ENCODE measurements at regions not wholly inside any gene's neighbourhood (a gene's known extent, or its start where the extent isn't known, plus 50 kb on each side); places are given as distances from the start of the nearest gene placed in this dataset.
A peak's percentile ranks its signal among the peaks of the same experiment; 100 is the strongest.

DNA sequence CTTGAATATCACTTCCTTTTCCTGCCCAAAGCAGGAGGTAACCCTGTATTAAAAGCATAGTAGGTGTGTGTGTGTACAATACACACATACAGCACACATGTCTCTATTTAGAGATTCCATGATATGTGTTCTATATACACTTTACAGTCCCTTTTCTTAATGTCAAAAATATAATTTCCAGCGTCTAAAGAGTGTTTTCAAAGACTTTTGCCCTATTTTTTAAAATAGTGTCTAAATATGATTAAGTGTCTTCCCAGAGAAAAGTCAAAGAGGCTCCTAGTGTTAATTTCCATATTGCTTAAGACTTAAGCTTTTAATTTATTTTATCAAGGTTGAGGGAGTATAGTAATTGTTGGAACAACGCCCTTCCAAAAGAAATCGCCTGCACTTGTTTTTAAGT is 420.3 kb upstream of the POU3F3 start:
- no peaks in the 10 kb centered on the region for H3K36me3 ChIP-seq (ENCODE audit: control insufficient read depth in 2 of 2, insufficient read depth in 1 of 2, low read length in 2 of 2)
- H3K4me1 ChIP-seq (ENCODE audit: control insufficient read depth, insufficient read depth, low read length): peaks cover 13% of the 10 kb centered on the region
- ChIA-PET POLR2A (no interaction called here), CTCF (interaction anchor here (1.0 kb wide), 1 partner anchor 20 kb away, joined by 3 read pairs; no protein-coding TSS in a partner anchor)
- no peak overlapping the region for H3K27ac ChIP-seq (ENCODE audit: extremely low read depth, low read depth, low read length)
- TF ChIP-seq, protein P1, sequence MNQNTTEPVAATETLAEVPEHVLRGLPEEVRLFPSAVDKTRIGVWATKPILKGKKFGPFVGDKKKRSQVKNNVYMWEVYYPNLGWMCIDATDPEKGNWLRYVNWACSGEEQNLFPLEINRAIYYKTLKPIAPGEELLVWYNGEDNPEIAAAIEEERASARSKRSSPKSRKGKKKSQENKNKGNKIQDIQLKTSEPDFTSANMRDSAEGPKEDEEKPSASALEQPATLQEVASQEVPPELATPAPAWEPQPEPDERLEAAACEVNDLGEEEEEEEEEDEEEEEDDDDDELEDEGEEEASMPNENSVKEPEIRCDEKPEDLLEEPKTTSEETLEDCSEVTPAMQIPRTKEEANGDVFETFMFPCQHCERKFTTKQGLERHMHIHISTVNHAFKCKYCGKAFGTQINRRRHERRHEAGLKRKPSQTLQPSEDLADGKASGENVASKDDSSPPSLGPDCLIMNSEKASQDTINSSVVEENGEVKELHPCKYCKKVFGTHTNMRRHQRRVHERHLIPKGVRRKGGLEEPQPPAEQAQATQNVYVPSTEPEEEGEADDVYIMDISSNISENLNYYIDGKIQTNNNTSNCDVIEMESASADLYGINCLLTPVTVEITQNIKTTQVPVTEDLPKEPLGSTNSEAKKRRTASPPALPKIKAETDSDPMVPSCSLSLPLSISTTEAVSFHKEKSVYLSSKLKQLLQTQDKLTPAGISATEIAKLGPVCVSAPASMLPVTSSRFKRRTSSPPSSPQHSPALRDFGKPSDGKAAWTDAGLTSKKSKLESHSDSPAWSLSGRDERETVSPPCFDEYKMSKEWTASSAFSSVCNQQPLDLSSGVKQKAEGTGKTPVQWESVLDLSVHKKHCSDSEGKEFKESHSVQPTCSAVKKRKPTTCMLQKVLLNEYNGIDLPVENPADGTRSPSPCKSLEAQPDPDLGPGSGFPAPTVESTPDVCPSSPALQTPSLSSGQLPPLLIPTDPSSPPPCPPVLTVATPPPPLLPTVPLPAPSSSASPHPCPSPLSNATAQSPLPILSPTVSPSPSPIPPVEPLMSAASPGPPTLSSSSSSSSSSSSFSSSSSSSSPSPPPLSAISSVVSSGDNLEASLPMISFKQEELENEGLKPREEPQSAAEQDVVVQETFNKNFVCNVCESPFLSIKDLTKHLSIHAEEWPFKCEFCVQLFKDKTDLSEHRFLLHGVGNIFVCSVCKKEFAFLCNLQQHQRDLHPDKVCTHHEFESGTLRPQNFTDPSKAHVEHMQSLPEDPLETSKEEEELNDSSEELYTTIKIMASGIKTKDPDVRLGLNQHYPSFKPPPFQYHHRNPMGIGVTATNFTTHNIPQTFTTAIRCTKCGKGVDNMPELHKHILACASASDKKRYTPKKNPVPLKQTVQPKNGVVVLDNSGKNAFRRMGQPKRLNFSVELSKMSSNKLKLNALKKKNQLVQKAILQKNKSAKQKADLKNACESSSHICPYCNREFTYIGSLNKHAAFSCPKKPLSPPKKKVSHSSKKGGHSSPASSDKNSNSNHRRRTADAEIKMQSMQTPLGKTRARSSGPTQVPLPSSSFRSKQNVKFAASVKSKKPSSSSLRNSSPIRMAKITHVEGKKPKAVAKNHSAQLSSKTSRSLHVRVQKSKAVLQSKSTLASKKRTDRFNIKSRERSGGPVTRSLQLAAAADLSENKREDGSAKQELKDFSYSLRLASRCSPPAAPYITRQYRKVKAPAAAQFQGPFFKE (tag by site-specific recombination; IDR thresholded peaks at IDR 0.05; ENCODE audit: borderline replicate concordance): no peak
- TF ChIP-seq FEZF1 (tag by site-specific recombination; IDR thresholded peaks at IDR 0.05) (no peak), ZNF658 (tag by site-specific recombination; IDR thresholded peaks at IDR 0.05) (no peak), TCF7L2 (IDR thresholded peaks at IDR 0.05; ENCODE audit: borderline replicate concordance, low read depth, low read length) (no peak)
- H3K4me3 ChIP-seq (ENCODE audit: low read depth, low read length): no peak overlapping the region
- no peaks in the 10 kb centered on the region for H3K9me3 ChIP-seq (ENCODE audit: control insufficient read depth, insufficient read depth, low read depth, low read length)

DNA sequence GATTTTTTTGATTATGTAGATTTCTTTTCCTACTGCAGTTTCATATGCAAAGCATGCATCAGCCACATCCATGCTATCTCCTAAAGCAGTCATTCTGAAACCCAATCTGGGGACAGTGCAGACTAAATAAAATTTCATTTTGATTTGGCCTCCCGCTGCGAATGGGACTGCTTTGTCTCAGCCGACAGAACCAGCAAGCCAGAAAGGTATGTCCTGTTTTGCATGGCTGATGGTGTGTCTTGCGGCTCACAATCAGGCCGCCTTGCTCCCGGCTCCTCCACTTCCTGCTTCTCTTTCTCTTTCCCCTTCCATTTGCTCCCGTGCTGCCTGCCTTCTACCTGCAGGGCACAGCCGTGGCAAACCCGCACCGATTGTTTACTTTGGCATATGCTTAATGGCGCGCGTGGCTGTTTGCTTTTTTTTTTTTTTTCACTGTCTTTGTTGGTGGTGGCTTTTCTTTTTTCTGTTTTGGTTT is 419.6 kb upstream of the POU3F3 start:
- no peaks in the 10 kb centered on the region for H3K9me3 ChIP-seq (ENCODE audit: control insufficient read depth, insufficient read depth, low read depth, low read length)
- H3K27ac ChIP-seq (ENCODE audit: extremely low read depth, low read depth, low read length): peak overlapping the region; percentile 21; the same call in 1 of the 2 replicates
- TF ChIP-seq ZBTB17 (tag by site-specific recombination; IDR thresholded peaks at IDR 0.05) (peak; percentile 74), OSR2 (tag by site-specific recombination; IDR thresholded peaks at IDR 0.05) (no peak), TRIM28 (IDR thresholded peaks at IDR 0.05; ENCODE audit: borderline replicate concordance, low read length) (peak; percentile 63; the same call in 1 of the 2 replicates)
- no peaks in the 10 kb centered on the region for H3K36me3 ChIP-seq (ENCODE audit: control insufficient read depth in 2 of 2, insufficient read depth in 1 of 2, low read length in 2 of 2)
- peaks cover 13% of the 10 kb centered on the region for H3K4me1 ChIP-seq (ENCODE audit: control insufficient read depth, insufficient read depth, low read length)
- ChIA-PET CTCF (interaction anchor here (1.0 kb wide), 1 partner anchor 21 kb away, joined by 3 read pairs; no protein-coding TSS in a partner anchor), POLR2A (interaction anchor here (0.6 kb wide), 1 partner anchor 8 kb away, joined by 4 read pairs; no protein-coding TSS in a partner anchor)
- no peak overlapping the region for H3K4me3 ChIP-seq (ENCODE audit: low read depth, low read length)

DNA sequence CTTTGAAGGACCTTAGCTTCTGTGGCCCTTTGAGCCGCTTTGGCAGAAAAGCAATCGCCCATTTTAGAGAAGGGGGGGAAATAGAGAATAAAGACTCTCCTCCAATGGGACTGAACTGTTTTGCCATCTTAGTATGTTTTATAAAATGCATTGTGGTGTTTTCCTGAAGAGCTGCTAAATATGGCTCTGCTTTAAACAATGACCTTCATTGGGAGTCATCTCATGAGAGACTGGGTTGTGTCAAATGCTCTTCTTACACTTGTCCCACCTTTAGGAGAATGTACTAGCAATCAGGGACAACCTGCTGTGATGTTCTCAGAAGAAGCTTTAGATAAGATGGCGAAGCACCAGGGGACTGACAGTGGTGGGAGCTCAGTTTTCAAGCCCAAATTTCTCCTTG is 418.9 kb upstream of the POU3F3 start:
- CTCF ChIA-PET: no interaction called here
- POLR2A ChIA-PET: interaction anchor here (0.6 kb wide), 1 partner anchor 7 kb away, joined by 4 read pairs; no protein-coding TSS in a partner anchor
- Histone ChIP-seq H3K9me3 (ENCODE audit: control insufficient read depth, insufficient read depth, low read depth, low read length) (no peaks in the 10 kb centered on the region), H3K4me1 (ENCODE audit: control insufficient read depth, insufficient read depth, low read length) (peaks cover 13% of the 10 kb centered on the region), H3K4me3 (ENCODE audit: low read depth, low read length) (no peak overlapping the region), H3K27ac (ENCODE audit: extremely low read depth, low read depth, low read length) (no peak overlapping the region; the same call in 1 of the 2 replicates), H3K36me3 (ENCODE audit: control insufficient read depth in 2 of 2, insufficient read depth in 1 of 2, low read length in 2 of 2) (no peaks in the 10 kb centered on the region)
- no peak for TF ChIP-seq SCRT1 (tag by site-specific recombination; IDR thresholded peaks at IDR 0.05; ENCODE audit: borderline replicate concordance)
- TF ChIP-seq GLI2 (tag by site-specific recombination; IDR thresholded peaks at IDR 0.05; ENCODE audit: borderline replicate concordance, low read depth): no peak
- TF ChIP-seq SP3 (tag by site-specific recombination; IDR thresholded peaks at IDR 0.05): no peak
- no peak for TF ChIP-seq ZSCAN30 (tag by site-specific recombination; IDR thresholded peaks at IDR 0.05)
- TF ChIP-seq ZNF701 (tag by site-specific recombination; IDR thresholded peaks at IDR 0.05): no peak
- no peak for TF ChIP-seq SETDB1 (IDR thresholded peaks at IDR 0.05; ENCODE audit: insufficient read length, low read length)
- TF ChIP-seq, protein P2, sequence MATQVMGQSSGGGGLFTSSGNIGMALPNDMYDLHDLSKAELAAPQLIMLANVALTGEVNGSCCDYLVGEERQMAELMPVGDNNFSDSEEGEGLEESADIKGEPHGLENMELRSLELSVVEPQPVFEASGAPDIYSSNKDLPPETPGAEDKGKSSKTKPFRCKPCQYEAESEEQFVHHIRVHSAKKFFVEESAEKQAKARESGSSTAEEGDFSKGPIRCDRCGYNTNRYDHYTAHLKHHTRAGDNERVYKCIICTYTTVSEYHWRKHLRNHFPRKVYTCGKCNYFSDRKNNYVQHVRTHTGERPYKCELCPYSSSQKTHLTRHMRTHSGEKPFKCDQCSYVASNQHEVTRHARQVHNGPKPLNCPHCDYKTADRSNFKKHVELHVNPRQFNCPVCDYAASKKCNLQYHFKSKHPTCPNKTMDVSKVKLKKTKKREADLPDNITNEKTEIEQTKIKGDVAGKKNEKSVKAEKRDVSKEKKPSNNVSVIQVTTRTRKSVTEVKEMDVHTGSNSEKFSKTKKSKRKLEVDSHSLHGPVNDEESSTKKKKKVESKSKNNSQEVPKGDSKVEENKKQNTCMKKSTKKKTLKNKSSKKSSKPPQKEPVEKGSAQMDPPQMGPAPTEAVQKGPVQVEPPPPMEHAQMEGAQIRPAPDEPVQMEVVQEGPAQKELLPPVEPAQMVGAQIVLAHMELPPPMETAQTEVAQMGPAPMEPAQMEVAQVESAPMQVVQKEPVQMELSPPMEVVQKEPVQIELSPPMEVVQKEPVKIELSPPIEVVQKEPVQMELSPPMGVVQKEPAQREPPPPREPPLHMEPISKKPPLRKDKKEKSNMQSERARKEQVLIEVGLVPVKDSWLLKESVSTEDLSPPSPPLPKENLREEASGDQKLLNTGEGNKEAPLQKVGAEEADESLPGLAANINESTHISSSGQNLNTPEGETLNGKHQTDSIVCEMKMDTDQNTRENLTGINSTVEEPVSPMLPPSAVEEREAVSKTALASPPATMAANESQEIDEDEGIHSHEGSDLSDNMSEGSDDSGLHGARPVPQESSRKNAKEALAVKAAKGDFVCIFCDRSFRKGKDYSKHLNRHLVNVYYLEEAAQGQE (tag by site-specific recombination; IDR thresholded peaks at IDR 0.05): no peak
- TF ChIP-seq MEIS1 (CRISPR knock-in tag; IDR thresholded peaks at IDR 0.05; ENCODE audit: borderline replicate concordance): no peak
- TF ChIP-seq ZNF175 (tag by site-specific recombination; IDR thresholded peaks at IDR 0.05): no peak
- TF ChIP-seq ZNF211 (tag by site-specific recombination; IDR thresholded peaks at IDR 0.05; ENCODE audit: low read depth): no peak
- no peak for TF ChIP-seq ZFP41 (tag by site-specific recombination; IDR thresholded peaks at IDR 0.05; ENCODE audit: borderline replicate concordance)
- TF ChIP-seq, protein P3, sequence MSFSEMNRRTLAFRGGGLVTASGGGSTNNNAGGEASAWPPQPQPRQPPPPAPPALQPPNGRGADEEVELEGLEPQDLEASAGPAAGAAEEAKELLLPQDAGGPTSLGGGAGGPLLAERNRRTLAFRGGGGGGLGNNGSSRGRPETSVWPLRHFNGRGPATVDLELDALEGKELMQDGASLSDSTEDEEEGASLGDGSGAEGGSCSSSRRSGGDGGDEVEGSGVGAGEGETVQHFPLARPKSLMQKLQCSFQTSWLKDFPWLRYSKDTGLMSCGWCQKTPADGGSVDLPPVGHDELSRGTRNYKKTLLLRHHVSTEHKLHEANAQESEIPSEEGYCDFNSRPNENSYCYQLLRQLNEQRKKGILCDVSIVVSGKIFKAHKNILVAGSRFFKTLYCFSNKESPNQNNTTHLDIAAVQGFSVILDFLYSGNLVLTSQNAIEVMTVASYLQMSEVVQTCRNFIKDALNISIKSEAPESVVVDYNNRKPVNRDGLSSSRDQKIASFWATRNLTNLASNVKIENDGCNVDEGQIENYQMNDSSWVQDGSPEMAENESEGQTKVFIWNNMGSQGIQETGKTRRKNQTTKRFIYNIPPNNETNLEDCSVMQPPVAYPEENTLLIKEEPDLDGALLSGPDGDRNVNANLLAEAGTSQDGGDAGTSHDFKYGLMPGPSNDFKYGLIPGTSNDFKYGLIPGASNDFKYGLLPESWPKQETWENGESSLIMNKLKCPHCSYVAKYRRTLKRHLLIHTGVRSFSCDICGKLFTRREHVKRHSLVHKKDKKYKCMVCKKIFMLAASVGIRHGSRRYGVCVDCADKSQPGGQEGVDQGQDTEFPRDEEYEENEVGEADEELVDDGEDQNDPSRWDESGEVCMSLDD (tag by site-specific recombination; IDR thresholded peaks at IDR 0.05): no peak
